Stimulated activated CD4-positive, alpha-beta T cell treated with anti-CD3 and anti-CD28 coated beads, Interleukin-2, amount 100 ng/mL, for 48 hours (primary cell): ENCODE measurements at regions not wholly inside any gene's neighbourhood (a gene's known extent, or its start where the extent isn't known, plus 50 kb on each side); places are given as distances from the start of the nearest gene placed in this dataset.

Experiments used
- DNase-seq, 2 donors: peaks; one replicate each; pipeline ENCODE4 v3.0.0-alpha.2; 2020

DNA sequence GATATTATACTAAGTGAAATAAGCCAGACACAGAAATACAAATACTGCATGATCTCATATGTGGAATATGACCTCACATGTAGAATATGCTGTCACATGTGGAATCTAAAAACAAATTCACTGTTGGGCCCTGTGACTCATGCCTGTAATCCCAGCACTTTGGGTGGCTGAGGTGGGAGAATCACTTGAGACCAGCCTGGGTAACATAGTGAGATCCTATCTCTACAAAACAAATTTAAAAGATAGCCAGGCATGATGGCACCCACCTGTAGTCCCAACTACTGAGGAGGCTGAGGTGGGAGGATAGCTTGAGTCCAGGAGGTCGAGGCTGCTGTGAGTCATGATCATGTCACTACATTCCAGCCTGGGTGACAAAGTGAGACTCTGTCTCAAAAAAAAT, 160.3 kb downstream of the PTEN start:
- DNase-seq: no peak

DNA sequence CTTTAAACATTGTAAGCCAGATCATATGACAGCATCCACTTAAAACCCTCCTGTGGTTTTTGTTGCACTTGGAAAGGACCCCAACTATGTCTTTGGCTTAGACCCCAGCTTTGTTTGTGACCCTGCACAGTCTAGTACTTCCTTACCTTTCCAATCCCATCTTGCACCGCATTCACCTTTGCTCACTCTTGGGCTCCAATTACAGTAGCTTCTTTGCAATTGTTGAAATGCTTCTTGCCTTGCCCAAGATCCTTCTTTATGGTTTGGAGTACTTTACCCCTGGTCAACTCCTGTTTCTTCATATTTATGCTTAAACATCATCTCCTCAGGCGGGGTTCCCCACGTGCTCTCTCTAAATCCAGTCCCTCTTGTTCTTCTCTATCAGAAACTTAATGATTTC, 162.6 kb downstream of the PTEN start:
- no peak for DNase-seq

DNA sequence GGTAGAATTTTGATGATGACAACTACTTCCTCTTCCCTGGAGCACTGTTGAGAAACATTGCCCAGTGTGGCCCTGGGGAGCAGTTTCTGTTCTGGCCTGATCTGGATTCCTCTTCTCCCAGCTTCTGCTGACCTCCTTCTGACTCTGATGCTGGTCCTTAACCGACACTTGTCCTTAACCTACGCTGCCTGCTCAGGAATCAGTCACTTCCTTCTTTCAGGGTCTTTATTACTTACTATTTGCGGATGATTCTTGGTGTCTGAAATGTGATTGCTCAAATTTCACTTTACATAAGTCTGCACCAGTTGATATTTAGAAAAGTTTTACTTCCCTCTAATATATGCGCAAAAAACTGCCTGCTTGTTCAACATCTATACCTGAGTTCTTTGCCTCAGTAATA, 164.1 kb downstream of the PTEN start:
- DNase-seq: no peak

- no peak for DNase-seq
Observed at GRCh38 chr10:88028072-88028471, 164.6 kb downstream of the PTEN start.

DNA sequence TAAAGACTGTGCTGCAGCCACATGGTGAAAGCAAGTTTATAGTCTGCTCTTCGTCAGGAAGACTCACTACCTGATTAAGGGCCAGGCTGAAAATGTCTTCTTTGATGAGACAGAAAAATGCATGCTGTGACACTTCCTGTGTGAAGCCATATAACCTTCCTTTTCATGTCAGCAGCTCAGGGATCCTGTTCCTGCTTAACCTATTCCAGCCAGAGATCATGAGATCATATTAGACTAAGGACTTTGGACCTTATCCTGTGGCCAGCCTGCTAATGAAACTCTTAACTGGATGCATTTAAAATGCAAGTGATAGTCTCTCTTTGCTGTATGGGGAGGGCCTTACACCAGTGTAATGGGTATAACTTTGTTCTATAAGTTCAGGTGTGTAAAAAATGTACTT, 165.2 kb downstream of the PTEN start:
- DNase-seq: no peak

DNA sequence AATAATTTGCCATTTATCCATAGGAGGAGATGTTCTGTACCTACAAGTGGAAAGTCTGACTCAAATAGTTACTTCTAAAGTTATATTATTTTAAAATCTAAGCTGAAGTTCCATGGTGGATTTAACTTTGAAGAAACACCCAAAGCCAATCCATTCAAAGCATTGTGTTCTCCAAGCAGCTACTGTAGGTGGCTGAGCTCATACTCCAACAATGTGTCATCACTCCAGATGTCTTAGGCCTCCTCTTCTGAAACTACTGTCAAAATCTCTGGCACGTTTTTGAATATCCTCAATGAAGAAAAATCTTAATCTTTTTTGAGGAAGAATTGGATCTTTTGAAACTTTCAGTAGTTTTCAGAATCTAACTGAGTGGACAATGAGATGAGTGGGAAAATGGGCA, 169.1 kb downstream of the PTEN start:
- no peak for DNase-seq

DNA sequence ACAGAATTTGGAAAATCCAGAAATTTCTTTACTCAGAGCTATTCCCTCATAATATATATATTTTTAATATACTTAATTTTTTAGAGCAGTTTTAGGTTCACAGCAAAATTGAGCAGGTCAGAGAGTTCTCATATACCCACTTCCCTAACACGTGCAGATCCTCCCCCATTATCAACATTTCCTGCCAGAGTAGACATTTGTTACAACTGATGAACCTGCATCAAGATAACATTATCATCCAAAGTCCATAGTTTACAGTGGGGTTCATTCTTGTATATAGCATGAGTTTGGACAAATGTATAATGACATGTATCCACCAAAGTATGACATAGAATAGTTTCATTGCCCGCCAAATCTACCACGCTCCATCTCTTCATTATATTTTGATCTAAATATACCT, 170.0 kb downstream of the PTEN start:
- no peak for DNase-seq

- no peak for DNase-seq
Observed at GRCh38 chr10:88033793-88034192, 170.4 kb downstream of the PTEN start.

GRCh38 chr10:88036126-88036525, 172.7 kb downstream of the PTEN start:
- no peak for DNase-seq

DNA sequence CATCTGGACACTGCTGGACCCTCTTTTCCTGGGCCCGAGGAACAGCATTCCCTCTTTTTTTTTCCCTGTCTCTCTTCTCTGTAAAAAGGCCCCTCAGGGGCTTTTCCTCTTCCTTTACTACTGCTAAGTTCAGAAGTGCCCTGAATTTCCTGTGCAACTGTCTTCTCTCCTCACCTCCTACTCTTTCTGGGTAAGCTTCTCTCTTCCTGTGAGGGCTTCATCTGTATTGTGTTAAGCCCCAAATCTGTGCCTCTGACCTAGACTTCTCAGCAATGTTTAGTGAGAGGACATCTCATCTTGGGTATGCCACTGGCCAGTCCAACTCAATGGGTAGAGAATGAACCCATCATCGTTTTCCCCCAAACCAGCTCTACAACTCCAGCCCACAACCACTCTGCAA, 174.2 kb downstream of the PTEN start:
- DNase-seq: no peak

GRCh38 chr10:88038268-88038667, 174.8 kb downstream of the PTEN start:
- DNase-seq: no peak

- no peak for DNase-seq
Observed at GRCh38 chr10:88039496-88040200, 176.2 kb downstream of the PTEN start.

DNA sequence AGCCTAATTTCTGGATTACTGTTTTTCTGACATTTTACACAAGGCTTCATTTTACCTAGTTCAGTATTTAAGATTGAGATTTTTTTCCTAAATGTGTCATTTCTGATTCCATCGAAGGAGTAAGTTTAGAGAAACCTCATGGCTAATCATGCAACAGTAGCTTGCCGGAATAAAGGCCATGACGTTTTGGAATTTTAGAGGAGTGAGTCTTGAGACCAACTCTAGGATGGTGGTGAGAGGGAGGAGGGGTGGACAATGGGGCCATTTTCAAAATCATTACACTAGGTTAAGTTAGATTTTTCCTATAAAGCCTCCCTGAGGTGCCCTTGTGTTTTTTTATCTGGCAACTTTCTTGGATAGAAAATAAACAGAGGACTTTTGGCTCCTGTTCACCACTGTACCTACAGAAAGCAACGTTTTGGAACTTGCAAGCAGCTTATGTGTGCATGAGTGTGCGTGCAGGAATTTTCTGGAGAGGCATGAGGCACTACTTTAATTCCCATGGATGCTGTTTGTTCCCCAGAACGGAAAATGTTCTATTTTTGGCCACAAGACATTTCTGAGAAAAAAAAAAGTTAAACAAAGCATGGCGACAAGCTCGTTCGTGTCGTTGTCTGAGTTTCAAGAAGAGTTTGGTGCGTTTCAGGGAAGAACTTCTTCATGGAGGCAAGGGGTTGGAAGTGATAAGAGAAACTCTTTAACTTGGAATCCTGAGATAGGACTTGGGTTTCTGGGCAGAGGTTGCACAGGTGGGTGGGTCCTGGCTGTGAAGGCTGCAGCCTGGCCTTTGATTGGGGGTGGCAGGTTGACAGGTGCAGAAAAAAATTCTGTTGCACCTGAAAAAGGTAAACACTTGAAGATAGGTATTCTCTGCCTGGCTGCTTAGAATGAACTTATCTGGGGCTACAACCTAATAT, 178.1 kb downstream of the PTEN start:
- DNase-seq: no peak

DNA sequence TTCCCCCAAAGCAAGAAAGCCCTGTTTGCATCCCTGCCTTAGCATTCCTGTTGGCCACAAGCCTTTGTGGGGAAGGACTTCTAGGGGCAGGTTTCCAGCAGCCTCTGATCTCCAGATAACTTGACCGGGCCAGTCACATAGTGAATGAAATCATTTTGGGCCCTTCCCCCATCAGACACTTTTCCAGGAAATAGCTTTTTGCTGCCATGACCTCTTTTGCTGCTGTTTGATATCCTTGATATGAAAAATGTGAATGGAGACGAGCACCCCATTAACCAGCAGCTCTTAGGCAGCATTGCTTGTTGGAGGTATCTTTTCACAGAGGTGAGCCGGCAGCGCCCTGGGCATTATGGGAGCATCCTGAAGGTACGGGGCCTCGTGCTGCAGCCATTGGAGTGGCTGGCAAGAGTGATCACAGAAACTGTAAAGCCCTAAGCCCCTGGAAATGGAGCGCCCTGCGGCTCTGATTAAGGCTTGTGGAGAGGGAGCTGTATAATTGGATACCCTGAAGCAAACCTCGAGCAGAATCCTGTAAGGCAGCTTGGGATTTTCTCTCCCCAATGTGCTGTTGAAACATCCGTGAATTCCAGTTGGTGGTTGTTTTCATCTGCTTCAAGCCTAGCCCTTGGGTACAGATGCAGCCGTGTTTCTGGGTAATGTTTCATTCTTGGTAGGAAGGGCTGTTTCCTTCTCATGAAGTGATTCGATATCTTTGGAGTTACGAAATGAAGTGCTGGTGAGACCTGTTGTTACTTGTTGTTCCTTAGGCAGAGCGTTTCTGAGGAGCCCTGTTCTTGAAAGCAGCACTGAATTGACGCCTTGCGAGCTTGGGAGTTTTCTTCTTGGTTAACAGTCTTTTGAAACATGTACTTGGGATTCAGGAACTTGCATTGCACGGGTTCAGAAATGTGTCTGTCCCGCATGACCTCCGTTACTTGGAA, 179.0 kb downstream of the PTEN start:
- no peak for DNase-seq

GRCh38 chr10:88045096-88045495, 181.7 kb downstream of the PTEN start:
- no peak for DNase-seq

GRCh38 chr10:88045656-88046415, 182.4 kb downstream of the PTEN start:
- DNase-seq: no peak

DNA sequence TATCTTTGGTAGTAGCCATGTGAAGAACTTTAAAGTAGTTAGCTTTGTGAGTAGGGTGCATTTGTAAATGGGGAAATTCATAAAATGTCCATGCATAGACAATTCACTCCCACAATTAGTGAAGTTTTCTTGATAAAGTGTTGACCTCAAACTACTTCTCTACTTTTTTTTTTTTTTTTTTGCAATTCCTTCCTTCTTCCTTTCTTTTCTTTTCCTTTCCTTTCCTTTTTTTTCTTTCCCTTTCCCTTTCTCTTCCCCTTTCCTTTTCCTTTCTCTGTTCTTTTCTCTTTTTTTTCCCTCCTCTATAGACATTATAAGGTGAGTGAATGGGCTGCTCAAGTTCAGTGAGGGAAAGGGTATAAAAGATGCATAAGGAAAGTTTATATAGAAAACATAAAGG, 184.2 kb downstream of the PTEN start:
- DNase-seq: no peak

GRCh38 chr10:88048312-88048711, 184.9 kb downstream of the PTEN start:
- DNase-seq: no peak

GRCh38 chr10:88049204-88049603, 185.8 kb downstream of the PTEN start:
- DNase-seq: no peak

DNA sequence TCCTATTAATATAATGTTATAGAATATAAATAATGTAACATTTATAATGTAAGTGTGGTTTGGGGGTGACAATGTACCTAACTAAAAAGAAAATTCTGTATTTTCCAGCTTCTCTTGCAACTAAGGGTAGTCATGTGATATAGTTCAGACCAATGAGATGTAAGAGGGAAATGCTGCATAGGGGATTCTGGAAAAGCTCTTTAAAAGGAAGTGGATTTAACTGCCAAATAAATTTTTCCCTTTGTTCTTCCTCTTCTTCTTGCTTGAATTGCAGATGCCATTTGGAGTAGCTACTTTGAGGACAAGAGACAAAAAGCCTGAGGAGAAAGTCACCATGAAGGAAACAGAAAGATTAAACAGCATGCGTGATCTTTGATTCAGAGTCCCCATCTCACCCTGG, 194.3 kb downstream of the PTEN start:
- no peak for DNase-seq

GRCh38 chr10:88058750-88059149, 195.3 kb downstream of the PTEN start:
- no peak for DNase-seq

DNA sequence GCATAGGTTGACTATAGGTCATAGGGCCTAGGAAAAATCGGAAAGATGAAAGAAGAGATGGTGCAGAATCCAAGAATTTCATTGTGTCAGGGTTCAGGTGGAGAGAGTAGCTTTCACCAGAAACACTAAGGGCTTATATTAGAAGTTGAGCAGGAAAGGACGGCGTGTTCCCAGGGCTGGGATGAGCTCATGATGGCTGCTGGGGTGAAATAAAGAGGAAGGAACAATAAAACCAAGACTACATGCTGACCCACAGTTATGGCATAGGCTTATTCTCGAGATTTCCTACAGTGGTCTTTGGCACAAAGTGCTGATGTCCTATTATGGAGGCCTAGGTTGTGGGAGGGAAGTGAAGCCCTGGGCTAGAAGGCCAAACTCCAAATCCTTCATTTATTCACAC, 195.8 kb downstream of the PTEN start:
- no peak for DNase-seq

GRCh38 chr10:88060762-88061161, 197.3 kb downstream of the PTEN start:
- no peak for DNase-seq
